Peyer's patch (tissue), 4 donors: ENCODE measurements at regions not wholly inside any gene's neighbourhood (a gene's known extent, or its start where the extent isn't known, plus 50 kb on each side); places are given as distances from the start of the nearest gene placed in this dataset.

Source experiments
- POLR2A ChIP-seq, 2 donors: fragments of 450-650 bp; IDR thresholded peaks; one replicate each; pipeline ENCODE4 v1.5.1; 2017; ENCODE audit warnings: antibody characterized with exemption in 2 of 2, mild to moderate bottlenecking in 2 of 2, moderate library complexity in 2 of 2
- TF ChIP-seq, protein P1 (sequence below), 6 experiments: fragments of 450-650 bp in 4 of 6; fragments of 200-600 bp in 2 of 6; sonication (generic) in 1 of 6; IDR thresholded peaks; one replicate each; pipeline ENCODE4 v1.5.1; 2017 to 2019; ENCODE audit warnings: antibody characterized with exemption in 6 of 6, mild to moderate bottlenecking in 3 of 6, moderate library complexity in 1 of 6

DNA sequence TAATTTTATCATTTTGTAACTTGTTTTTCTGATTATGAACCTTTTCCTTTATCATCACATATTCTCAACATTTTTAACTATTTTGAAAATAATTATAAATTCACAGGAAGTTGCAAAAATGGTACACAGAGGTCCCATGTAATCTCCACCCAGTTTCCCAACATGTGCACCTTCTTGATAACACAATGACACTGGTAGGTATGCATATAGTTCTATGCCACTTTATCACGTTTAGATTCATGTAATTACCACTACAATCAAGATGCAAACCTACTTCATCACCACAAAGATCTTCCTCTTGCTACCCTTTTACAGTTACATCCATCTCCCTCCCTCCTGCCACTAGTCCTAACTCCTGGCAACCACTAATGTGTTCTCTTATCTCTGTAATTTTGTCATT is 413.9 kb downstream of the SHQ1 start:
- TF ChIP-seq, protein P1, sequence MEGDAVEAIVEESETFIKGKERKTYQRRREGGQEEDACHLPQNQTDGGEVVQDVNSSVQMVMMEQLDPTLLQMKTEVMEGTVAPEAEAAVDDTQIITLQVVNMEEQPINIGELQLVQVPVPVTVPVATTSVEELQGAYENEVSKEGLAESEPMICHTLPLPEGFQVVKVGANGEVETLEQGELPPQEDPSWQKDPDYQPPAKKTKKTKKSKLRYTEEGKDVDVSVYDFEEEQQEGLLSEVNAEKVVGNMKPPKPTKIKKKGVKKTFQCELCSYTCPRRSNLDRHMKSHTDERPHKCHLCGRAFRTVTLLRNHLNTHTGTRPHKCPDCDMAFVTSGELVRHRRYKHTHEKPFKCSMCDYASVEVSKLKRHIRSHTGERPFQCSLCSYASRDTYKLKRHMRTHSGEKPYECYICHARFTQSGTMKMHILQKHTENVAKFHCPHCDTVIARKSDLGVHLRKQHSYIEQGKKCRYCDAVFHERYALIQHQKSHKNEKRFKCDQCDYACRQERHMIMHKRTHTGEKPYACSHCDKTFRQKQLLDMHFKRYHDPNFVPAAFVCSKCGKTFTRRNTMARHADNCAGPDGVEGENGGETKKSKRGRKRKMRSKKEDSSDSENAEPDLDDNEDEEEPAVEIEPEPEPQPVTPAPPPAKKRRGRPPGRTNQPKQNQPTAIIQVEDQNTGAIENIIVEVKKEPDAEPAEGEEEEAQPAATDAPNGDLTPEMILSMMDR (IDR thresholded peaks at IDR 0.05): no peak
- TF ChIP-seq POLR2A (IDR thresholded peaks at IDR 0.05): no peak
